CD14-positive monocyte (primary cell): ENCODE measurements at regions not wholly inside any gene's neighbourhood (a gene's known extent, or its start where the extent isn't known, plus 50 kb on each side); places are given as distances from the start of the nearest gene placed in this dataset.

Experiments used
- DNase-seq, 3 donors: peaks; one replicate each; pipeline ENCODE4 v3.0.0-alpha.2; 2011 to 2022
- H2AFZ ChIP-seq: 2 replicates; pipeline ENCODE4 v1.6.0; 2012; ENCODE audit warnings: mild to moderate bottlenecking, low read depth, low read length, inconsistent platforms; ENCODE audit not compliant: insufficient read depth, poor library complexity, severe bottlenecking
- H3K27ac ChIP-seq, 2 donors: 1 replicate in 1 of 2; 2 replicates in 1 of 2; pipeline ENCODE4 v1.5.1; 2012 to 2013; ENCODE audit warnings: low read length in 2 of 2, control low read depth in 1 of 2, inconsistent platforms in 1 of 2, low read depth in 1 of 2, mild to moderate bottlenecking in 1 of 2
- H3K27me3 ChIP-seq, 2 donors: one replicate each; pipeline versions ENCODE4 v1.6.0 to v1.6.1; 2011 to 2013; ENCODE audit warnings: low read length in 2 of 2; ENCODE audit not compliant: control insufficient read depth in 2 of 2, insufficient read depth in 2 of 2
- H3K36me3 ChIP-seq, 2 donors: replicated peaks in 1 of 2; 1 replicate in 1 of 2; 2 replicates in 1 of 2; pipeline versions ENCODE4 v1.5.1 to v1.6.1; 2012 to 2013; ENCODE audit warnings: low read length in 2 of 2, control low read depth in 1 of 2, inconsistent platforms in 1 of 2, mild to moderate bottlenecking in 1 of 2; ENCODE audit not compliant: insufficient read depth in 2 of 2, control insufficient read depth in 1 of 2
- H3K4me1 ChIP-seq, 2 donors: 1 replicate in 1 of 2; 2 replicates in 1 of 2; pipeline versions ENCODE4 v1.5.1 to v1.6.1; 2012 to 2013; ENCODE audit warnings: low read length in 2 of 2, control low read depth in 1 of 2, inconsistent platforms in 1 of 2, mild to moderate bottlenecking in 1 of 2, moderate library complexity in 1 of 2; ENCODE audit not compliant: insufficient read depth in 2 of 2, control insufficient read depth in 1 of 2
- H3K4me2 ChIP-seq: replicated peaks from 2 replicates; pipeline ENCODE3; 2012; ENCODE audit warnings: low read length, moderate library complexity, mild to moderate bottlenecking; ENCODE audit not compliant: poor library complexity, severe bottlenecking; ENCODE audit errors: extremely low read depth
- H3K4me3 ChIP-seq, 3 experiments: fragments of 200-600 bp in 1 of 3; sonication (generic) in 1 of 3; replicated peaks in 1 of 3; 1 replicate in 2 of 3; 2 replicates in 1 of 3; pipeline ENCODE4 v1.5.1; 2011 to 2013; ENCODE audit warnings: low read length in 3 of 3, mild to moderate bottlenecking in 3 of 3, control low read depth in 2 of 3, low read depth in 2 of 3, inconsistent platforms in 1 of 3, moderate library complexity in 1 of 3
- H3K79me2 ChIP-seq: 2 replicates; pipeline ENCODE4 v1.6.0; 2012; ENCODE audit warnings: mild to moderate bottlenecking, control low read depth, inconsistent platforms, low read length, moderate library complexity; ENCODE audit not compliant: insufficient read depth
- H3K9ac ChIP-seq: 2 replicates; pipeline ENCODE4 v1.6.0; 2017; ENCODE audit warnings: low read length, mild to moderate bottlenecking; ENCODE audit not compliant: insufficient read depth, poor library complexity, severe bottlenecking
- H3K9me3 ChIP-seq, 2 donors: replicated peaks in 1 of 2; 1 replicate in 1 of 2; 2 replicates in 1 of 2; pipeline versions ENCODE4 v1.5.1 to v1.6.1; 2012 to 2013; ENCODE audit warnings: low read length in 2 of 2, control low read depth in 1 of 2; ENCODE audit not compliant: control insufficient read depth in 1 of 2, insufficient read depth in 1 of 2
- H4K20me1 ChIP-seq: 2 replicates; pipeline ENCODE4 v1.6.0; 2012; ENCODE audit warnings: mild to moderate bottlenecking, low read length, control low read depth, moderate library complexity; ENCODE audit not compliant: insufficient read depth
- H3K27ac Mint-ChIP-seq, 7 donors: one replicate each; pipeline ENCODE4 v1.8.0; 2020; ENCODE audit warnings: mild to moderate bottlenecking in 7 of 7, mixed read lengths in 7 of 7, moderate library complexity in 6 of 7, inconsistent platforms in 2 of 7
- H3K27me3 Mint-ChIP-seq, 3 donors: one replicate each; pipeline ENCODE4 v1.8.0; 2021 to 2022; ENCODE audit warnings: low read depth in 3 of 3, mild to moderate bottlenecking in 3 of 3, mixed read lengths in 3 of 3, moderate library complexity in 3 of 3, inconsistent platforms in 1 of 3
- H3K36me3 Mint-ChIP-seq, 2 donors: one replicate each; pipeline ENCODE4 v1.8.0; 2020; ENCODE audit warnings: mixed read lengths in 2 of 2, inconsistent platforms in 1 of 2, mild to moderate bottlenecking in 1 of 2
- H3K4me1 Mint-ChIP-seq: one replicate; pipeline ENCODE4 v1.8.0; 2020; ENCODE audit warnings: mild to moderate bottlenecking, mixed read lengths
- H3K4me3 Mint-ChIP-seq, 2 donors: one replicate each; pipeline ENCODE4 v1.8.0; 2020; ENCODE audit warnings: mild to moderate bottlenecking in 2 of 2, mixed read lengths in 2 of 2, moderate library complexity in 1 of 2
- H3K9me3 Mint-ChIP-seq, 7 donors: one replicate each; pipeline ENCODE4 v1.8.0; 2020 to 2022; ENCODE audit warnings: mixed read lengths in 7 of 7, mild to moderate bottlenecking in 6 of 7, moderate library complexity in 6 of 7, inconsistent platforms in 2 of 7
- CTCF ChIP-seq: fragments of 200-600 bp; IDR thresholded peaks from one replicate; pipeline ENCODE4 v1.8.0; 2022; ENCODE audit warnings: antibody characterized with exemption, mild to moderate bottlenecking
- WGBS: methylation state at CpG from one replicate; pipeline ENCODE4 v1.1.5; 2013; ENCODE audit warnings: missing lambda C conversion rate; ENCODE audit not compliant: insufficient coverage; 5-methylcytosine and 5-hydroxymethylcytosine counted together
- intact Hi-C, 2 donors: fragments of 100-400 bp; cut with micrococcal nuclease; formaldehyde crosslinking; loops; one replicate each; pipeline versions ENCODE4 v1.15.0 to v1.15.1; 2023

GRCh38 chr4:25575611-25576010 lies 80.0 kb upstream of the SLC34A2 start:
- H3K4me2 ChIP-seq: no peak overlapping the region
- intact Hi-C loops: no loop called here
- 97% methylated on average over 2 of the region's 2 CpGs for WGBS
- no peaks in the 10 kb centered on the region for H3K4me1 ChIP-seq
- H3K79me2 ChIP-seq: no peaks in the 10 kb centered on the region
- Mint-ChIP-seq H3K4me3 (no peak overlapping the region), H3K9me3 (peaks cover 0 to 1% (median 0%) of the 10 kb centered on the region in 7 donors), H3K27ac (no peak overlapping the region), H3K36me3 (no peaks in the 10 kb centered on the region), H3K4me1 (no peaks in the 10 kb centered on the region), H3K27me3 (peaks cover 0 to 1% (median 0%) of the 10 kb centered on the region in 3 donors)
- no peaks in the 10 kb centered on the region for H3K9me3 ChIP-seq
- no peak overlapping the region for H3K27ac ChIP-seq
- H4K20me1 ChIP-seq: no peaks in the 10 kb centered on the region
- H2AFZ ChIP-seq: no peak overlapping the region
- H3K4me3 ChIP-seq: no peak overlapping the region
- TF ChIP-seq CTCF: no peak
- DNase-seq: no peak
- no peaks in the 10 kb centered on the region for H3K36me3 ChIP-seq
- H3K27me3 ChIP-seq: no peaks in the 10 kb centered on the region
- no peak overlapping the region for H3K9ac ChIP-seq

GRCh38 chr4:25578432-25578831 lies 77.2 kb upstream of the SLC34A2 start:
- H3K79me2 ChIP-seq: no peaks in the 10 kb centered on the region
- H3K4me3 Mint-ChIP-seq: no peak overlapping the region
- H3K4me3 ChIP-seq: no peak overlapping the region
- no CpG with 5 or more reads among the region's 2 CpGs for WGBS
- peaks cover 0 to 6% (median 1%) of the 10 kb centered on the region in 3 donors for H3K27me3 Mint-ChIP-seq
- intact Hi-C loops: no loop called here
- H3K27me3 ChIP-seq: no peaks in the 10 kb centered on the region
- TF ChIP-seq CTCF: no peak
- H3K4me1 Mint-ChIP-seq: no peaks in the 10 kb centered on the region
- H3K27ac ChIP-seq: no peak overlapping the region
- no peaks in the 10 kb centered on the region for H4K20me1 ChIP-seq
- no peak overlapping the region for H3K4me2 ChIP-seq
- no peak overlapping the region for H3K27ac Mint-ChIP-seq
- no peaks in the 10 kb centered on the region for H3K4me1 ChIP-seq
- no peak for DNase-seq
- H2AFZ ChIP-seq: no peak overlapping the region
- H3K36me3 ChIP-seq: no peaks in the 10 kb centered on the region
- no peaks in the 10 kb centered on the region for H3K9me3 ChIP-seq
- no peak overlapping the region for H3K9ac ChIP-seq
- H3K9me3 Mint-ChIP-seq: peaks cover 0 to 1% (median 0%) of the 10 kb centered on the region in 7 donors
- no peaks in the 10 kb centered on the region for H3K36me3 Mint-ChIP-seq
